Breast epithelium (tissue), 3 donors: ENCODE measurements at regions not wholly inside any gene's neighbourhood (a gene's known extent, or its start where the extent isn't known, plus 50 kb on each side); places are given as distances from the start of the nearest gene placed in this dataset.

Source experiments
- POLR2AphosphoS5 ChIP-seq, 3 donors: sonication (generic); formaldehyde crosslinking; IDR thresholded peaks; one replicate each; pipeline ENCODE4 v1.6.1; 2017; ENCODE audit warnings: antibody characterized with exemption in 3 of 3
- TF ChIP-seq, protein P1 (sequence below), 3 donors: fragments of 450-650 bp; IDR thresholded peaks; one replicate each; pipeline ENCODE4 v1.5.1; 2016 to 2017; ENCODE audit warnings: antibody characterized with exemption in 3 of 3, mild to moderate bottlenecking in 3 of 3, moderate library complexity in 3 of 3

DNA sequence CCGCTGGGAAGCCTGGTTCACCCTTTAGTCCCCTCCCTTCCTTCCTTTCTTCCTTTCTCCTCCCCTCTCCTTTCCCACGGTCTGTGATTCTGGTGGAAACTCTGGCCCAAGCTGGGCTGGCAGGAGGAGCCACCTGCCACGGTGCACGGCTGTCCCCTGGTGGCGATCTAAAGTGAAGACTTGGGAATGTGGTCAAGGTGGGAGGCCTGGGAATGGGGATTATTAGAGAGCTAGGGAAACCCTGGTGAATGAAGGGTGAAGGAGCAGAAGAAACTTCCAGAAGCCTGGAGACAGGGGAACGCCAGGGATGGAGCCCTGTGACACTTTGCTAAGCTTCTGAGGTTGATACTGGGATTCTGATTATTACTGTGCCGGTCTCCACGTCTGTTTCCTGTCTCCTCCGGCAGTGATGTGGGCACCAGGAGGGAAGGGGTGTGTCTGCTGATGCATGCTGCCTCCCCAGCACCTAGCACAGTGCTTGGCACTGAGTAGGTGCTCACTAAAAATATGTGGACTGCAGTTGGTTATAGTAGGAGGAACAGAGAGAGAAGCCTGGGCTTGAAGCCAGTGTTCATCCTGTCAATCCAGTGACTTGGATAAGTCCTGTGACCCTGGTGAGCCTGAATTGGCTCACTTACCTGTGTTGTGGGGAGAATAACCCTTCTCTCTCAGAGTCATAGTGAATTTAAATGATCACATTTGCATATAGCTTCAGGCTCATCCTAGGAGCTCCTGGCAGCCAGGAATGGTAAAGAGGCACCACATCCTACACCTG lies 71.2 kb upstream of the NBPF3 start:
- TF ChIP-seq, protein P1, sequence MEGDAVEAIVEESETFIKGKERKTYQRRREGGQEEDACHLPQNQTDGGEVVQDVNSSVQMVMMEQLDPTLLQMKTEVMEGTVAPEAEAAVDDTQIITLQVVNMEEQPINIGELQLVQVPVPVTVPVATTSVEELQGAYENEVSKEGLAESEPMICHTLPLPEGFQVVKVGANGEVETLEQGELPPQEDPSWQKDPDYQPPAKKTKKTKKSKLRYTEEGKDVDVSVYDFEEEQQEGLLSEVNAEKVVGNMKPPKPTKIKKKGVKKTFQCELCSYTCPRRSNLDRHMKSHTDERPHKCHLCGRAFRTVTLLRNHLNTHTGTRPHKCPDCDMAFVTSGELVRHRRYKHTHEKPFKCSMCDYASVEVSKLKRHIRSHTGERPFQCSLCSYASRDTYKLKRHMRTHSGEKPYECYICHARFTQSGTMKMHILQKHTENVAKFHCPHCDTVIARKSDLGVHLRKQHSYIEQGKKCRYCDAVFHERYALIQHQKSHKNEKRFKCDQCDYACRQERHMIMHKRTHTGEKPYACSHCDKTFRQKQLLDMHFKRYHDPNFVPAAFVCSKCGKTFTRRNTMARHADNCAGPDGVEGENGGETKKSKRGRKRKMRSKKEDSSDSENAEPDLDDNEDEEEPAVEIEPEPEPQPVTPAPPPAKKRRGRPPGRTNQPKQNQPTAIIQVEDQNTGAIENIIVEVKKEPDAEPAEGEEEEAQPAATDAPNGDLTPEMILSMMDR (IDR thresholded peaks at IDR 0.05), result peak; percentile 96 to 100 (median 100)
- TF ChIP-seq POLR2AphosphoS5 (IDR thresholded peaks at IDR 0.05), result peak in 2 of 3 donors; percentile 63 to 73
